ENCODE measurements at regions not wholly inside any gene's neighbourhood (a gene's known extent, or its start where the extent isn't known, plus 50 kb on each side); places are given as distances from the start of the nearest gene placed in this dataset.

DNA sequence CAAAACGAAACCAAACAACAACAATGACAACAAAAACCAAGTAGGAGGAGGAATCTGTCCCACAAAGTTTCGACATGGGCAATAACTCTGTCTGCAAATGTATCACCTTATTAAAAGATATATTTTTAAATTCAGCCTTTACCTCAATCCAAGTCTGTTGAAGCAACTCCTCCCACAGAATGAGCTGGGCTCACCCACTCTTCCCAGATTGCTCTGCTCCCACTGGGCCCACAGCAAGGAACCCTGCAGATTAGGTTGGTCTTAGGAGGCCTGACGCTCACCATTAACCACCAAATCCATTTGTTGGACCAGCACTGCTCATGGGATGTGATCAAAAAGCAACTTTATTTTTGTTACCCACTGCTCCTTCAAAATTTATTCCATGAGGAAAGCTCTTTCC, 114.7 kb upstream of the CDC42BPA start:
- intact Hi-C loops (cut with micrococcal nuclease; ENCODE audit: unreplicated experiment), result loop anchor here (10.0 kb wide), 1 partner anchor 198 kb away; no protein-coding TSS in a partner anchor
- no peak for FAIRE-seq
- no peak overlapping the region for H3K27ac ChIP-seq (ENCODE audit: control insufficient read depth, insufficient read depth)
- no peaks in the 10 kb centered on the region for H3K79me2 ChIP-seq (ENCODE audit: control insufficient read depth, insufficient read depth, low read length)
- WGBS (ENCODE audit: insufficient coverage, insufficient replicate concordance, low lambda C conversion rate, missing lambda C conversion rate), result 31% methylated on average over 3 of the region's 3 CpGs
- BruUV-seq (replicated peaks), result no TSS peak
- H3K4me3 ChIP-seq, result no peak overlapping the region
- H3K4me2 ChIP-seq (ENCODE audit: control insufficient read depth, insufficient read depth), result no peak overlapping the region
- SMC1A ChIA-PET (ENCODE audit: uncharacterized antibody, unreplicated experiment), result no interaction called here
- RAD21 ChIA-PET (ENCODE audit: unreplicated experiment), result no interaction called here
- H3K9me3 ChIP-seq (replicated peaks; ENCODE audit: control insufficient read depth, insufficient read depth, low read length), result no peaks in the 10 kb centered on the region
- no peak overlapping the region for H2AFZ ChIP-seq (ENCODE audit: control insufficient read depth, low read depth, low read length)
- POLR2A ChIA-PET, result interaction anchor here (0.6 kb wide), 2 partner anchors 26 to 41 kb away, joined by 3 read pairs; no protein-coding TSS in a partner anchor
- H3K27me3 ChIP-seq (replicated peaks in 1 of 2; ENCODE audit: control insufficient read depth in 2 of 2, insufficient read depth in 2 of 2, low read length in 1 of 2), result no peaks in the 10 kb centered on the region
- CTCF ChIA-PET, result interaction anchor here (0.6 kb wide), 1 partner anchor 482 kb away, joined by 3 read pairs; no protein-coding TSS in a partner anchor
- ATAC-seq, result no peak
- in situ Hi-C loops (cut with MboI), result loop anchor here (10.0 kb wide), 1 partner anchor 518 kb away; no protein-coding TSS in a partner anchor
- DNase-seq (ENCODE audit: low read depth, low spot score), result no peak
- TF ChIP-seq SREBF1 (IDR thresholded peaks at IDR 0.05; ENCODE audit: low read length), result no peak
- TF ChIP-seq CTCF (IDR thresholded peaks at IDR 0.05 in 2 of 3, conservative IDR thresholded peaks at IDR 0.05 in 1 of 3; ENCODE audit: control insufficient read depth in 2 of 3, extremely low read depth in 1 of 3, insufficient read depth in 1 of 3, low read depth in 3 of 3, low read length in 3 of 3), result no peak
- H3K4me1 ChIP-seq (ENCODE audit: control insufficient read depth, insufficient read depth, low read length), result no peaks in the 10 kb centered on the region
- H3K36me3 ChIP-seq (ENCODE audit: control insufficient read depth in 2 of 2, insufficient read depth in 2 of 2, low read length in 1 of 2), result no peaks in the 10 kb centered on the region
- H4K20me1 ChIP-seq (ENCODE audit: control insufficient read depth, insufficient read depth), result no peaks in the 10 kb centered on the region
- no peak overlapping the region for H3K9ac ChIP-seq (ENCODE audit: control insufficient read depth, insufficient read depth, low read length)

- H3K27ac ChIP-seq (ENCODE audit: control insufficient read depth, insufficient read depth), result no peak overlapping the region
- no peak overlapping the region for H3K4me2 ChIP-seq (ENCODE audit: control insufficient read depth, insufficient read depth)
- BruUV-seq (replicated peaks), result no TSS peak
- TF ChIP-seq ZSCAN29 (IDR thresholded peaks at IDR 0.05) (no peak), RB1 (IDR thresholded peaks at IDR 0.05; ENCODE audit: borderline replicate concordance) (no peak), IRF4 (IDR thresholded peaks at IDR 0.05; ENCODE audit: low read depth, low read length) (no peak), ATF2 (IDR thresholded peaks at IDR 0.05; ENCODE audit: low read length) (no peak), ZNF687 (IDR thresholded peaks at IDR 0.05) (no peak), CBFB (IDR thresholded peaks at IDR 0.05; ENCODE audit: low read depth) (no peak), RBBP5 (conservative IDR thresholded peaks at IDR 0.05) (no peak)
These were observed 113.9 kb upstream of the CDC42BPA start for GRCh38 chr1:227432181-227432535.

More at GRCh38 chr1:227432181-227432535, 113.9 kb upstream of the CDC42BPA start:
- WGBS (ENCODE audit: insufficient coverage, insufficient replicate concordance, low lambda C conversion rate, missing lambda C conversion rate), result 8% methylated on average over 1 of the region's 1 CpG
- Histone ChIP-seq H3K9me3 (replicated peaks; ENCODE audit: control insufficient read depth, insufficient read depth, low read length) (no peaks in the 10 kb centered on the region), H3K9ac (ENCODE audit: control insufficient read depth, insufficient read depth, low read length) (no peak overlapping the region), H3K4me3 (no peak overlapping the region), H3K36me3 (ENCODE audit: control insufficient read depth in 2 of 2, insufficient read depth in 2 of 2, low read length in 1 of 2) (no peaks in the 10 kb centered on the region), H3K4me1 (ENCODE audit: control insufficient read depth, insufficient read depth, low read length) (no peaks in the 10 kb centered on the region), H3K79me2 (ENCODE audit: control insufficient read depth, insufficient read depth, low read length) (no peaks in the 10 kb centered on the region), H3K27me3 (replicated peaks in 1 of 2; ENCODE audit: control insufficient read depth in 2 of 2, insufficient read depth in 2 of 2, low read length in 1 of 2) (no peaks in the 10 kb centered on the region), H4K20me1 (ENCODE audit: control insufficient read depth, insufficient read depth) (no peaks in the 10 kb centered on the region), H2AFZ (ENCODE audit: control insufficient read depth, low read depth, low read length) (no peak overlapping the region)
- ATAC-seq (no peak), FAIRE-seq (no peak), DNase-seq (ENCODE audit: low read depth, low spot score) (no peak)
- ChIA-PET RAD21 (ENCODE audit: unreplicated experiment) (no interaction called here), CTCF (no interaction called here), POLR2A (interaction anchor here (0.6 kb wide), 1 partner anchor 294 kb away, joined by 3 read pairs; no protein-coding TSS in a partner anchor), SMC1A (ENCODE audit: uncharacterized antibody, unreplicated experiment) (no interaction called here)
- intact Hi-C loops (cut with micrococcal nuclease; ENCODE audit: unreplicated experiment), result loop anchor here (10.0 kb wide), 1 partner anchor 197 kb away; no protein-coding TSS in a partner anchor
- in situ Hi-C loops (cut with MboI), result loop anchor here (10.0 kb wide), 1 partner anchor 517 kb away; no protein-coding TSS in a partner anchor

Measured in GM12878 (cell line).